ENCODE measurements at regions not wholly inside any gene's neighbourhood (a gene's known extent, or its start where the extent isn't known, plus 50 kb on each side); places are given as distances from the start of the nearest gene placed in this dataset.

DNA sequence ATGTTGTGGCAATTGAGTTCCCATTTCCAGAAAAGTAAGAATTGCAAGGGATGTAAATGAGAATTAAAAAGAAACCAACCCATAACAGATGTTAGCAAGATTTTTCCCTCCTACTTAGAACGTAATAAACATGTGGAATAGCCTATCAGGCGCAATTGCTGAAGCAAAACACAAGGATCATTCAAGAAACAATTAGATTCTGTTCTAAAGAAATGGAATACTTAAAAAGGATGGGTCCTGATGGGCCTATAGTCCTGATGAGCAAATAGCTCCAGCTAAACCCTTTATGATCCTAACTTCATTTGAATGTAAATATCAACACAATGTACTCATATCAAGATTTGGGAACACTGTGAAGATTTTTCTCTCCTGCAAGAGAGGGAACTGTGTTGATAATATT is 771.0 kb upstream of the CDH7 start:
- no peak overlapping the region for H3K4ac ChIP-seq (ENCODE audit: low read depth, low read length)
- no peak overlapping the region for H3K18ac ChIP-seq (ENCODE audit: insufficient read length, low read depth, low read length)
- no peak overlapping the region for H3T11ph ChIP-seq (ENCODE audit: low read length)
- no peak overlapping the region for H2AFZ ChIP-seq (ENCODE audit: low read length)
- DNase-seq: no peak
- no peak overlapping the region for H3K23ac ChIP-seq (ENCODE audit: insufficient read length, low read depth, low read length)
- H2BK120ac ChIP-seq (ENCODE audit: low read depth, low read length, poor library complexity, severe bottlenecking): no peak overlapping the region
- no peaks in the 10 kb centered on the region for H3K4me1 ChIP-seq (ENCODE audit: insufficient read depth, low read length)
- no peak overlapping the region for H3K56ac ChIP-seq (ENCODE audit: insufficient read length, low read depth, low read length)
- no peak overlapping the region for H3K14ac ChIP-seq (ENCODE audit: insufficient read depth, low read length)
- no peak overlapping the region for H4K91ac ChIP-seq (ENCODE audit: insufficient read length, low read depth, low read length)
- no peaks in the 10 kb centered on the region for H3K79me1 ChIP-seq (ENCODE audit: insufficient read depth, low read depth, low read length, poor library complexity, severe bottlenecking)
- no CpG with 5 or more reads among the region's 2 CpGs for WGBS (ENCODE audit: extremely low coverage, insufficient read length, low lambda C conversion rate)
- no peak overlapping the region for H2AK5ac ChIP-seq (ENCODE audit: insufficient read length, low read length)
- H3K9me3 Mint-ChIP-seq: peaks cover 0 to 6% of the 10 kb centered on the region in 2 experiments; a peak in 1 of 5 replicates
- peaks cover 8% of the 10 kb centered on the region for H3K9me3 ChIP-seq (ENCODE audit: control insufficient read depth, low read depth, low read length)
- H4K5ac ChIP-seq (ENCODE audit: insufficient read length, low read depth, low read length): no peak overlapping the region
- no peak overlapping the region for H2BK12ac ChIP-seq (ENCODE audit: insufficient read length, low read depth, low read length)
- H3K27ac ChIP-seq (ENCODE audit: insufficient read length, low read depth, low read length): no peak overlapping the region
- no peak overlapping the region for H3K9ac ChIP-seq (ENCODE audit: extremely low read depth, insufficient read length, low read length)
- H4K8ac ChIP-seq (replicated peaks; ENCODE audit: insufficient read length, low read depth, low read length): no peak overlapping the region
- H3K27me3 Mint-ChIP-seq (ENCODE audit: low read depth): no peaks in the 10 kb centered on the region
- H3K27ac Mint-ChIP-seq: no peak overlapping the region
- H2BK5ac ChIP-seq (ENCODE audit: insufficient read length, low read length): no peak overlapping the region
- TF ChIP-seq, protein P1, sequence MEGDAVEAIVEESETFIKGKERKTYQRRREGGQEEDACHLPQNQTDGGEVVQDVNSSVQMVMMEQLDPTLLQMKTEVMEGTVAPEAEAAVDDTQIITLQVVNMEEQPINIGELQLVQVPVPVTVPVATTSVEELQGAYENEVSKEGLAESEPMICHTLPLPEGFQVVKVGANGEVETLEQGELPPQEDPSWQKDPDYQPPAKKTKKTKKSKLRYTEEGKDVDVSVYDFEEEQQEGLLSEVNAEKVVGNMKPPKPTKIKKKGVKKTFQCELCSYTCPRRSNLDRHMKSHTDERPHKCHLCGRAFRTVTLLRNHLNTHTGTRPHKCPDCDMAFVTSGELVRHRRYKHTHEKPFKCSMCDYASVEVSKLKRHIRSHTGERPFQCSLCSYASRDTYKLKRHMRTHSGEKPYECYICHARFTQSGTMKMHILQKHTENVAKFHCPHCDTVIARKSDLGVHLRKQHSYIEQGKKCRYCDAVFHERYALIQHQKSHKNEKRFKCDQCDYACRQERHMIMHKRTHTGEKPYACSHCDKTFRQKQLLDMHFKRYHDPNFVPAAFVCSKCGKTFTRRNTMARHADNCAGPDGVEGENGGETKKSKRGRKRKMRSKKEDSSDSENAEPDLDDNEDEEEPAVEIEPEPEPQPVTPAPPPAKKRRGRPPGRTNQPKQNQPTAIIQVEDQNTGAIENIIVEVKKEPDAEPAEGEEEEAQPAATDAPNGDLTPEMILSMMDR (conservative IDR thresholded peaks at IDR 0.05): no peak
- no peak overlapping the region for H3K4me2 ChIP-seq (ENCODE audit: insufficient read depth, insufficient read length, low read length)
- H3K27me3 ChIP-seq (ENCODE audit: insufficient read depth, low read length): no peaks in the 10 kb centered on the region
- no peaks in the 10 kb centered on the region for H3K4me1 Mint-ChIP-seq
- H2BK15ac ChIP-seq (ENCODE audit: low read depth, low read length): no peak overlapping the region
- H4K20me1 ChIP-seq (ENCODE audit: control insufficient read depth, insufficient read depth, insufficient read length): no peaks in the 10 kb centered on the region
- H3K36me3 Mint-ChIP-seq (ENCODE audit: insufficient read depth in 1 of 3, low read depth in 3 of 3): no peaks in the 10 kb centered on the region; a peak in 1 of 7 replicates
- no peaks in the 10 kb centered on the region for H3K23me2 ChIP-seq (ENCODE audit: insufficient read length, low read depth, low read length, poor library complexity, severe bottlenecking)
- no peak overlapping the region for H2BK20ac ChIP-seq (ENCODE audit: low read depth, low read length, poor library complexity, severe bottlenecking)
- H3K79me2 ChIP-seq (ENCODE audit: insufficient read depth, low read length): no peaks in the 10 kb centered on the region
- H3K4me3 Mint-ChIP-seq: no peak overlapping the region
